H1 (cell line): ENCODE measurements at regions not wholly inside any gene's neighbourhood (a gene's known extent, or its start where the extent isn't known, plus 50 kb on each side); places are given as distances from the start of the nearest gene placed in this dataset.

ENCODE experiments used
- CTCF ChIA-PET: fragments of 300-600 bp; sonication (Branson Sonifier 250); formaldehyde crosslinking; loops from one replicate; lab custom pipeline; 2021; ENCODE audit not compliant: partially characterized antibody; lab: Charles Lee
- POLR2A ChIA-PET: fragments of 300-600 bp; sonication (Branson Sonifier 250); formaldehyde crosslinking; loops from one replicate; lab custom pipeline; 2021; ENCODE audit warnings: inconsistent platforms; ENCODE audit not compliant: partially characterized antibody; lab: Charles Lee
- DNase-seq, 2 experiments: peaks; one replicate each; pipeline versions ENCODE4 v3.0.0 to v3.0.0-alpha.2; 2010 to 2022; ENCODE audit warnings: low spot score in 2 of 2, low read depth in 1 of 2, mixed read lengths in 1 of 2
- FAIRE-seq: peaks from 2 replicates; lab custom pipeline; 2011; peaks lifted over from hg19 to GRCh38; lab: Jason Lieb, UNC
- H2AFZ ChIP-seq: 2 replicates; pipeline ENCODE4 v1.8.1; 2012; ENCODE audit warnings: low read length, inconsistent platforms
- H2AK5ac ChIP-seq: 2 replicates; pipeline ENCODE4 v1.6.1; 2013; ENCODE audit warnings: low read depth, low read length
- H2BK120ac ChIP-seq: replicated peaks from 2 replicates; pipeline ENCODE3; 2013; ENCODE audit warnings: low read depth, low read length, inconsistent platforms
- H2BK12ac ChIP-seq: 2 replicates; pipeline ENCODE4 v1.6.1; 2013; ENCODE audit warnings: low read depth, low read length
- H2BK15ac ChIP-seq: 2 replicates; pipeline ENCODE4 v1.6.1; 2013; ENCODE audit warnings: low read length
- H2BK20ac ChIP-seq: 2 replicates; pipeline ENCODE4 v1.6.1; 2013; ENCODE audit warnings: low read length
- H2BK5ac ChIP-seq: 2 replicates; pipeline ENCODE4 v1.6.1; 2013; ENCODE audit warnings: low read depth, low read length
- H3K14ac ChIP-seq: 2 replicates; pipeline ENCODE4 v1.6.1; 2013; ENCODE audit warnings: inconsistent platforms; ENCODE audit not compliant: insufficient read length
- H3K18ac ChIP-seq: 2 replicates; pipeline ENCODE4 v1.6.1; 2013; ENCODE audit warnings: low read length; ENCODE audit errors: extremely low read depth
- H3K23ac ChIP-seq: 2 replicates; pipeline ENCODE4 v1.6.1; 2013; ENCODE audit warnings: inconsistent platforms; ENCODE audit not compliant: insufficient read length
- H3K23me2 ChIP-seq: 2 replicates; pipeline ENCODE4 v1.6.1; 2013; ENCODE audit warnings: low read depth, low read length
- H3K27ac ChIP-seq: 2 replicates; pipeline ENCODE4 v1.6.1; 2011; ENCODE audit warnings: low read depth, low read length, inconsistent platforms
- H3K27me3 ChIP-seq, 4 experiments: replicated peaks in 1 of 4; 1 replicate in 1 of 4; 2 replicates in 3 of 4; pipeline versions ENCODE4 v1.6.1 to v1.8.1; 2011 to 2013; ENCODE audit warnings: low read length in 3 of 4, mild to moderate bottlenecking in 3 of 4, inconsistent platforms in 2 of 4, mixed read lengths in 2 of 4, moderate library complexity in 1 of 4; ENCODE audit not compliant: control insufficient read depth in 3 of 4, insufficient read depth in 3 of 4; ENCODE audit errors: extremely low read depth in 1 of 4
- H3K36me3 ChIP-seq, 4 experiments: 2 replicates each; pipeline versions ENCODE4 v1.6.1 to v1.8.1; 2011 to 2013; ENCODE audit warnings: mild to moderate bottlenecking in 4 of 4, low read length in 3 of 4, moderate library complexity in 2 of 4, control low read depth in 1 of 4, inconsistent platforms in 1 of 4; ENCODE audit not compliant: insufficient read depth in 4 of 4, control insufficient read depth in 2 of 4
- H3K4ac ChIP-seq: replicated peaks from 2 replicates; pipeline ENCODE3; 2013; ENCODE audit warnings: low read length, low read depth, mixed read lengths, inconsistent platforms; ENCODE audit not compliant: insufficient read length
- H3K4me1 ChIP-seq, 4 experiments: replicated peaks in 1 of 4; 1 replicate in 1 of 4; 2 replicates in 3 of 4; pipeline versions ENCODE4 v1.6.1 to v1.8.1; 2011 to 2013; ENCODE audit warnings: low read length in 3 of 4, inconsistent platforms in 2 of 4, mixed read lengths in 1 of 4; ENCODE audit not compliant: insufficient read depth in 4 of 4, control insufficient read depth in 3 of 4
- H3K4me2 ChIP-seq, 2 experiments: 2 replicates each; pipeline versions ENCODE4 v1.6.1 to v1.8.1; 2011 to 2013; ENCODE audit warnings: low read depth in 2 of 2, low read length in 2 of 2, control low read depth in 1 of 2, inconsistent platforms in 1 of 2, mild to moderate bottlenecking in 1 of 2; ENCODE audit not compliant: insufficient read depth in 1 of 2
- H3K4me3 ChIP-seq, 4 experiments: fragments of 200-600, 300-600 bp in 1 of 4; sonication (generic), shearing (Covaris generic), sonication (Bioruptor Twin) in 1 of 4; 2 replicates each; pipeline versions ENCODE4 v1.5.1 to v1.8.1; 2011 to 2016; ENCODE audit warnings: low read length in 4 of 4, low read depth in 3 of 4, control low read depth in 2 of 4, inconsistent platforms in 2 of 4, mild to moderate bottlenecking in 2 of 4, mixed read lengths in 1 of 4, moderate library complexity in 1 of 4; ENCODE audit not compliant: insufficient read depth in 2 of 4; ENCODE audit errors: extremely low read depth in 1 of 4
- H3K56ac ChIP-seq: replicated peaks from 2 replicates; pipeline ENCODE3; 2013; ENCODE audit warnings: low read depth, mild to moderate bottlenecking, mixed read lengths, low read length, inconsistent platforms; ENCODE audit not compliant: insufficient read length
- H3K79me1 ChIP-seq: 2 replicates; pipeline ENCODE4 v1.6.1; 2013; ENCODE audit warnings: low read depth, low read length, control low read depth
- H3K79me2 ChIP-seq, 2 experiments: 2 replicates each; pipeline versions ENCODE4 v1.6.1 to v1.8.1; 2012 to 2013; ENCODE audit warnings: low read length in 2 of 2, mild to moderate bottlenecking in 2 of 2, inconsistent platforms in 1 of 2; ENCODE audit not compliant: insufficient read depth in 2 of 2, control insufficient read depth in 1 of 2
- H3K9ac ChIP-seq, 4 experiments: replicated peaks in 1 of 4; 1 replicate in 1 of 4; 2 replicates in 3 of 4; pipeline versions ENCODE4 v1.6.1 to v1.8.1; 2011 to 2013; ENCODE audit warnings: low read depth in 3 of 4, low read length in 3 of 4, control low read depth in 2 of 4, mild to moderate bottlenecking in 2 of 4, moderate library complexity in 2 of 4, inconsistent platforms in 1 of 4; ENCODE audit errors: extremely low read depth in 1 of 4
- H3K9me3 ChIP-seq, 2 experiments: 2 replicates each; pipeline versions ENCODE4 v1.6.1 to v1.8.1; 2012 to 2013; ENCODE audit warnings: mild to moderate bottlenecking in 2 of 2, moderate library complexity in 2 of 2, control low read depth in 1 of 2, inconsistent platforms in 1 of 2, low read depth in 1 of 2, low read length in 1 of 2, mixed read lengths in 1 of 2; ENCODE audit not compliant: insufficient read depth in 2 of 2
- H4K20me1 ChIP-seq, 2 experiments: replicated peaks in 1 of 2; 2 replicates each; pipeline versions ENCODE3 to v1.8.1; 2011 to 2013; ENCODE audit warnings: inconsistent platforms in 2 of 2, low read length in 2 of 2, mild to moderate bottlenecking in 1 of 2; ENCODE audit not compliant: insufficient read depth in 2 of 2, control insufficient read depth in 1 of 2
- H4K5ac ChIP-seq: 2 replicates; pipeline ENCODE4 v1.6.1; 2013; ENCODE audit warnings: low read length, low read depth, mixed read lengths, inconsistent platforms; ENCODE audit not compliant: insufficient read length
- H4K8ac ChIP-seq: 2 replicates; pipeline ENCODE4 v1.8.0; 2013; ENCODE audit warnings: mild to moderate bottlenecking, moderate library complexity, low read length, inconsistent platforms; ENCODE audit not compliant: insufficient read depth; ENCODE audit errors: extremely low read depth
- H4K91ac ChIP-seq: replicated peaks from 2 replicates; pipeline ENCODE3; 2013; ENCODE audit warnings: low read length, mixed read lengths, inconsistent platforms; ENCODE audit not compliant: insufficient read length
- BRCA1 ChIP-seq: IDR thresholded peaks from 2 replicates; pipeline ENCODE4 v1.6.1; 2012; ENCODE audit warnings: low read depth, low read length, improper control_type of control experiment
- CEBPB ChIP-seq: IDR thresholded peaks from 2 replicates; pipeline ENCODE4 v1.6.1; 2012; ENCODE audit warnings: low read depth, low read length
- CREB1 ChIP-seq: IDR thresholded peaks from 2 replicates; pipeline ENCODE4 v1.6.1; 2012; ENCODE audit warnings: inconsistent platforms
- GABPA ChIP-seq: IDR thresholded peaks from 2 replicates; pipeline ENCODE4 v1.6.1; 2011; ENCODE audit warnings: mild to moderate bottlenecking, low read length, moderate library complexity, borderline replicate concordance; ENCODE audit not compliant: insufficient read depth
- JUN ChIP-seq: IDR thresholded peaks from 2 replicates; pipeline ENCODE4 v1.6.1; 2011; ENCODE audit warnings: low read depth, mild to moderate bottlenecking, improper control_type of control experiment, low read length
- POLR2A ChIP-seq, 2 experiments: IDR thresholded peaks; 1 replicate in 1 of 2; 2 replicates in 1 of 2; pipeline ENCODE4 v1.6.1; 2011; ENCODE audit warnings: low read depth in 2 of 2, low read length in 2 of 2, mild to moderate bottlenecking in 2 of 2; ENCODE audit errors: control extremely low read depth in 1 of 2
- POLR2AphosphoS5 ChIP-seq: IDR thresholded peaks from 2 replicates; pipeline ENCODE4 v1.6.1; 2011; ENCODE audit warnings: low read depth, low read length
- RNF2 ChIP-seq: fragments of 200-900, 300-1000 bp; sonication (generic); IDR thresholded peaks from 2 replicates; pipeline ENCODE4 v1.7.1; 2016; ENCODE audit warnings: borderline replicate concordance, low read depth, mild to moderate bottlenecking, antibody characterized with exemption, low read length; ENCODE audit not compliant: poor library complexity, severe bottlenecking; ENCODE audit errors: missing control alignments
- RXRA ChIP-seq: IDR thresholded peaks from 2 replicates; pipeline ENCODE4 v1.6.1; 2011; ENCODE audit warnings: low read depth, mild to moderate bottlenecking, low read length, moderate library complexity; ENCODE audit not compliant: insufficient read depth
- SIN3A ChIP-seq, 2 experiments: IDR thresholded peaks in 1 of 2; conservative IDR thresholded peaks in 1 of 2; 2 replicates each; pipeline ENCODE4 v1.6.1; 2011 to 2012; ENCODE audit warnings: low read length in 2 of 2, improper control_type of control experiment in 1 of 2, low read depth in 1 of 2, mild to moderate bottlenecking in 1 of 2
- SUZ12 ChIP-seq: fragments of 200-600 bp; sonication (generic); IDR thresholded peaks from 2 replicates; pipeline ENCODE4 v1.6.1; 2012; ENCODE audit warnings: mild to moderate bottlenecking, inconsistent platforms, low read length, moderate library complexity, mixed read lengths
- TBP ChIP-seq: IDR thresholded peaks from 2 replicates; pipeline ENCODE4 v1.6.1; 2011; ENCODE audit warnings: low read depth, low read length, improper control_type of control experiment
- TCF12 ChIP-seq: IDR thresholded peaks from 2 replicates; pipeline ENCODE4 v1.6.1; 2011; ENCODE audit warnings: low read depth, mild to moderate bottlenecking, low read length
- WGBS, 2 experiments: shearing (Covaris generic) in 1 of 2; methylation state at CpG; one replicate each; pipeline versions ENCODE4 v1.1.6 to v1.1.7; 2013 to 2015; ENCODE audit warnings: low lambda C conversion rate in 2 of 2, mixed read lengths in 2 of 2, inconsistent platforms in 1 of 2, low coverage in 1 of 2, missing lambda C conversion rate in 1 of 2; ENCODE audit not compliant: insufficient replicate concordance in 2 of 2, insufficient coverage in 1 of 2, insufficient read length in 1 of 2; ENCODE audit errors: extremely low coverage in 1 of 2, missing lambda C conversion rate in 1 of 2; 5-methylcytosine and 5-hydroxymethylcytosine counted together
- TF ChIP-seq, protein P1 (sequence below): IDR thresholded peaks from 2 replicates; pipeline ENCODE4 v1.6.1; 2012; ENCODE audit warnings: inconsistent platforms

DNA sequence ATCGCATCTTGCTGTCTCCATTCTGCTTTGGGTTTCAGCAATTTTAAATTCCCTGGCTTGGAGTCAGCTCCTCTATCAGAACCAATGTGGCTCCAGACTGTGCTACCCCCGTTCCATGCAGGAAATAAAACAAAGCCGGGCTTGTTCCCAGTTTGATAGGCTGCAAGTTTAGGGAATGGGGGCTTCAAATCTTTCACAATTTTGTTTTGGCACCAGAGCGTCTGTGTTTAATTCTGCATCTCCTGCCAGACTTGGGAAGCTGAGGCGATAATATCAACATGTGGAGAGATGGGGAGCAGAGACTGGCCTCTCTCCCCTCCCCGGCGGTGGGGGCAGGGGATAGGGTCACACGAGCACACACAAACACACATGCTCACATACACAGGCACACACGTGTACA is 305.9 kb downstream of the FGFR2 start:
- no peak overlapping the region for H3K18ac ChIP-seq
- peak overlapping the region; percentile 89 for H2BK15ac ChIP-seq
- peak overlapping the region; percentile 93 for H2AK5ac ChIP-seq
- no peaks in the 10 kb centered on the region for H3K23me2 ChIP-seq
- H3K4me1 ChIP-seq: peaks cover 12 to 22% (median 18%) of the 10 kb centered on the region in 4 experiments
- H2BK20ac ChIP-seq: peak overlapping the region; percentile 97
- H3K27me3 ChIP-seq: peaks cover 0 to 2% (median 0%) of the 10 kb centered on the region in 4 experiments; a peak in 2 of 7 replicates
- no peak for FAIRE-seq
- H4K5ac ChIP-seq: no peak overlapping the region
- H4K91ac ChIP-seq: no peak overlapping the region
- no peaks in the 10 kb centered on the region for H3K79me1 ChIP-seq
- no peak overlapping the region for H3K27ac ChIP-seq
- H3K9ac ChIP-seq: no peak overlapping the region
- no peak for TF ChIP-seq GABPA
- no peak for TF ChIP-seq RNF2
- TF ChIP-seq RXRA: no peak
- TF ChIP-seq BRCA1: no peak
- TF ChIP-seq POLR2AphosphoS5: no peak
- no peak for TF ChIP-seq CEBPB
- TF ChIP-seq CREB1: no peak
- TF ChIP-seq JUN: no peak
- no peak for TF ChIP-seq SUZ12
- TF ChIP-seq, protein P1, sequence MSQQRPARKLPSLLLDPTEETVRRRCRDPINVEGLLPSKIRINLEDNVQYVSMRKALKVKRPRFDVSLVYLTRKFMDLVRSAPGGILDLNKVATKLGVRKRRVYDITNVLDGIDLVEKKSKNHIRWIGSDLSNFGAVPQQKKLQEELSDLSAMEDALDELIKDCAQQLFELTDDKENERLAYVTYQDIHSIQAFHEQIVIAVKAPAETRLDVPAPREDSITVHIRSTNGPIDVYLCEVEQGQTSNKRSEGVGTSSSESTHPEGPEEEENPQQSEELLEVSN: no peak
- TF ChIP-seq SIN3A (conservative IDR thresholded peaks at IDR 0.05 in 1 of 2, IDR thresholded peaks at IDR 0.05 in 1 of 2; ENCODE audit: low read depth in 1 of 2, low read length in 2 of 2): no peak
- no peak for TF ChIP-seq POLR2A (IDR thresholded peaks at IDR 0.05; ENCODE audit: control extremely low read depth in 1 of 2, low read depth in 2 of 2, low read length in 2 of 2)
- TF ChIP-seq TCF12: no peak
- TF ChIP-seq TBP: no peak
- TF ChIP-seq, all 59 proteins: peak for 0
- Histone ChIP-seq H2BK120ac (no peak overlapping the region), H4K8ac (no peak overlapping the region), H2BK5ac (peak overlapping the region; percentile 66; the same call in 1 of the 2 replicates), H3K14ac (no peak overlapping the region), H4K20me1 (no peaks in the 10 kb centered on the region), H3K23ac (no peak overlapping the region), H2AFZ (no peak overlapping the region), H3K4ac (no peak overlapping the region), H3K36me3 (no peaks in the 10 kb centered on the region; a peak in 1 of 8 replicates), H2BK12ac (peak overlapping the region; percentile 68; the same call in 1 of the 2 replicates), H3K4me2 (no peak overlapping the region), H3K79me2 (no peaks in the 10 kb centered on the region), H3K56ac (no peak overlapping the region), H3K4me3 (no peak overlapping the region), H3K9me3 (no peaks in the 10 kb centered on the region)
- CTCF ChIA-PET: no interaction called here
- 87% methylated on average over 9 of the region's 9 CpGs; no CpG with 5 or more reads in 1 of the 2 experiments for WGBS, 2 experiments
- no peak for DNase-seq
- POLR2A ChIA-PET: no interaction called here
